Right forelimb (tissue), 1 donor: ENCODE measurements at regions not wholly inside any gene's neighbourhood (a gene's known extent, or its start where the extent isn't known, plus 50 kb on each side); places are given as distances from the start of the nearest gene placed in this dataset.
A peak's percentile ranks its signal among the peaks of the same experiment; 100 is the strongest.
"Not testable (repeated sequence)": the region's sequence is repeated elsewhere in the genome, so short reads cannot be mapped to it uniquely, and the experiment has no call there.

Source experiments
- DNase-seq: peaks from one replicate; pipeline ENCODE4 v3.0.0-alpha.2; 2018

DNA sequence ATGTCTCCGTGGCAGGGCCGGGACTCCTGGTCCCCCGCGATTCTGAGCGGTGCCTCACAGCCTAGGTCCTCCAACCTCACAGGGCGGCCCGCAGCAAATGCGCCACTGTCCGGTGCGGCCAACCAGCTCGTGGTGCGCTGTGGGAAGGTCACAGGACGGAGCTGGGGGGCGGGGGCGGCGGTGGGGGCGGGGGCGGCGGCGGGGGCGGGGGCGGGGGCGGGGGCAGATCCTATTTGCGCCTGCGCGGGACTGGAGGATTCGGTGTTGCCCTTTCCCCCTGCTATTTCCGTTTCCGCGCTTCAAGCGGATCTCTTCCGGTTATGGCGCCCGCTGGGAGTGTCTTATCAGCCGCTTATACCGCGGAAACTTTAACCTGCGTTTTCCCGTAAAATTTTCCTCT, 106.7 kb upstream of the SNRPN start:
- DNase-seq, result peak; percentile 74

DNA sequence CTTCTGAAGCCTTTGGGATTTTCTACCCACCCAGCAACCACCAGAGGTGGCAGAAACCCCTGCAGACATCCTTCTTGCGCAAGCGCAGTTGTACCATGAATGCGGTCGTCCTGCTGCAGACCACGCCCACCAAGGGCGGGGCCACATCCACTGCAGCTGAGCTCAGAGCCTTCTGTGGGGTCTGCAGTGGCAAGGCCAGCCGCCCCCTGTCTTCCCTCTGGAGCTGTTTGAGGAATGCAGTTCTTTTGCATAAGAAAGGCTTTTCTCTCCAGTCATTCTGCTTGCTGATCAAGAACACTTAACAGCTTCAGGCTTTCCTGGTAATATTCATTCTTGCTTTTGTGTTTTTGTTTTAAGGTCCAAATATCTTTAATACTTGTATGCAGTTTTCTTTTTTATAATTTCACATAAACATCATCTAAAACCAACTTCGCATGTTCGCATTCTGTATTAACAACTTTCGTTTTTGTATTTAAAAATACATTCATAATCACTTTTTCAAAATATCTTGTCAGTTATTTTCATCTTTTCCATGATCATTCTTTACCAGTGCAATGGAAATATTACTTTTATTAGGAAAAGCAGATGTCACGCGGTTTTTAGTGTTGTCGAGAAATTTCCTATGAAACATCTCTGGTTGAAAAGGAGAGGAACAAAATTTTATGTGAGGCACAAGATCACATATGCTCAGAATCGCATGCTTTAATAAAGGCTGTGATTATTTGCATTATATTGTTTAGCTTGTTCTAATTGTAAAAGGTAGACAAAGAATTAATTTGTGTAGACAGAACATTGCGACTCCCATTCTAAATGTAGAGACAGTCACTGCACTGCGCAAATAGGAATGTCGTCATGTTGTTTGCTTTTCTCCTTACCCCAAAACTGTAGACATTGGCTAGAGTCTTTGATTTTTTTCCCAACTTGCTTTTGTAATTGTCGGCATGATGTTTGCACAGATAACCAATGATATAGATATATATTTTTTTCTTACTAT, 98.1 kb upstream of the SNRPN start:
- peak; percentile 58 for DNase-seq

DNA sequence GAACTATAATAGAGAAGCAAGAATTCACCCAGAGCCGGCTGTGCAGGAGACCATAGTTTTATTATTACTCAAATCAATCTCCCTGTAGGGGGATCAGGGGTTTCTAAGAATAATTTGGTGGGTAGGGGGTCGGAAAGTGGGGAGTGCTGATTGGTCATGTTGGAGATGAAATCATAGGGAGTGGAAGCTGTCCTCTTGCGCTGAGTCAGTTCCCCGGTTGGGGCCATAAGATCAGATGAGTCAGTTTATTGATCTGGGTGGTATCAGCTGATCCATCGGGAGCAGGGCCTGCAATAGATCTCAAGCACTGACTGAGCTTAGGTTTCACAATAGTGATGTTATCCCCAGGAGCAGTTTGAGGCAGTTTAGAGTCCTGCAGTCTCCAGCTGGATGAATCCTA, 97.0 kb upstream of the SNRPN start:
- no peak for DNase-seq

DNA sequence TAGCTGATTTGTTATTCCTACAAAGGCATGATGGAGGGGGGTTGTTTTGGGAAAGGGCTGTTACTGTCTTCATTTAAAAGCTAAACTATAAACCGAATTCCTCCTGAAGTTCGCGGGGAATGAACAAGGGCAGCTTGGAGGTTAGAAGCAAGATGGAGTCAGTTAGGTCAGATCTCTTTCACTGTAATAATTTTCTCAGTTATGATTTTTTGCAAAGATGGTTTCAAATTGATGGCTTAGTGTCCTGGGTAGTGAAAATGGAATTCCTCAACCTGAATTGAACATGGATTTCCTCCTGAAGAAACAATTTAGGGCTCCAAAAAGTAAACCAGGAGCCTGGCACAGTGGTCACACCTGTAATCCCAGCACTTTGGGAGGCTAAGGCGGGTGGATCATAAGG, 96.6 kb upstream of the SNRPN start:
- DNase-seq, result not testable (repeated sequence)

DNA sequence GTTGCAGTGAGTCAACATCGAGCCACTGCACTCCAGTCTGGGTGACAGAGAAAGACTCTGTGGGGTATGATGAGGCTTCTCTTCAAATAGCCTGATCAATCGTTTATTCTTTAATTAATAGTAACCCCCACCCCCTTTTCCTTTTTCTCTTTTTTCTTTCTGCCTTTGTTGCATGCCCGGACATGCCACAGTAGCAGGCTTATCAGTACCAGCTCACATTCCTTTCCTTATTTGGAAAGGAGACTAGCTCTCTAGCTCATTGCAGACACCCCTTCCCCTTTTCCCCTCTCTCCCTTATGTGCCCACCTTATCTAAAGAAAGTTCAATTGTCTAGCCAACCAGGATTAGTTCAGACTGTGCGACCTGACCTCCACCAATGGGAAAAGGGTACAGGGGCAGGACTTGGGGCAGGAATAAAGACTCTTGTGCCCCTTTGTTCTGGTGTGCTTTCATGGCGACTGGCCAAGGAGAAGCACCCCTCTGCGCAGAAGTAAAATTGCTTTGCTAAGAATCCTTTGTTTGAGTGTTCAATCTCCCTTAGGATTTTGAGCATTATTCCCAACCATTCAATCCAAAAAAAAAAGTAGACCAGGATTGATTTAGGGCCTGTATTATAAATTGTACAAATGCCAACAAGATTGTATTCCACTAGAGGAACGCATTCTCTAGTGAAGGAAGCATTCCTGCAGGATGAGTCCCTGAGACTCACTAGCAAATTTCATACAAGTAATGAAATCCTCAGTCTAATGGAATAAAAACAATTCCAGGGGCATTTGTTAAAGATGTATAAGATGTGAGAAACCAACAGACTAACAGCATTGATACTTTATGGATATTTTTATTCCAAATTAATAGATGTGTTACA, 95.8 kb upstream of the SNRPN start:
- no peak for DNase-seq

DNA sequence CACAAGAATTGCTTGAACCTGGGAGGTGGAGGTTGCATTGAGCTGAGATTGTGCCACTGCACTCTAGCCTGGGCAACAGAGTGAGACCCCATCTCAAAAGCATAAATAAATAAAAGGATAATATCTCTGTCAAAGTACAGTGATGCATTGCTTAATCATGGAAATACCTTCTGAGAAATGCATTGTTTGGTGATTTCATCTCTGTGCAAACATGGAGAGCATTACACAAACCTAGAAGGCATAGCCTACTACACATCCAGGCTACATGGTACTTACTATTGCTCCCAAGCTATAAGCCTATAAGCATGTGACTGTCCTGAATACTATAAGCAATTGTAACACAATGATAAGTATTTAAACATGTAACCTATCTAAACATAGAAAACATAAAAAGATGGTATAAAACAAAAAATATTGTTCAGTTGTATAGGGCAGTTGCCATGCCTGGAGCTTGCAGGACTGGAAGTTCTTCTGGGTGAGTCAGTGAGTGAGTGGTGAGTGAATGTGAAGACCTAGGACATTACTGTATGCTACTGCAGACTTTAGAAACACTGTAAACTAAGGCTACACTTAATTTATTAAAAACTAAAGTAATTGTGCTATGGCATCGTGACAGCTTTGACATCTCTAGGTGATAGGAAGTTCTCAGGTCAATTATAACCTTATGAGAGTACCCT, 93.6 kb upstream of the SNRPN start:
- no peak for DNase-seq

DNA sequence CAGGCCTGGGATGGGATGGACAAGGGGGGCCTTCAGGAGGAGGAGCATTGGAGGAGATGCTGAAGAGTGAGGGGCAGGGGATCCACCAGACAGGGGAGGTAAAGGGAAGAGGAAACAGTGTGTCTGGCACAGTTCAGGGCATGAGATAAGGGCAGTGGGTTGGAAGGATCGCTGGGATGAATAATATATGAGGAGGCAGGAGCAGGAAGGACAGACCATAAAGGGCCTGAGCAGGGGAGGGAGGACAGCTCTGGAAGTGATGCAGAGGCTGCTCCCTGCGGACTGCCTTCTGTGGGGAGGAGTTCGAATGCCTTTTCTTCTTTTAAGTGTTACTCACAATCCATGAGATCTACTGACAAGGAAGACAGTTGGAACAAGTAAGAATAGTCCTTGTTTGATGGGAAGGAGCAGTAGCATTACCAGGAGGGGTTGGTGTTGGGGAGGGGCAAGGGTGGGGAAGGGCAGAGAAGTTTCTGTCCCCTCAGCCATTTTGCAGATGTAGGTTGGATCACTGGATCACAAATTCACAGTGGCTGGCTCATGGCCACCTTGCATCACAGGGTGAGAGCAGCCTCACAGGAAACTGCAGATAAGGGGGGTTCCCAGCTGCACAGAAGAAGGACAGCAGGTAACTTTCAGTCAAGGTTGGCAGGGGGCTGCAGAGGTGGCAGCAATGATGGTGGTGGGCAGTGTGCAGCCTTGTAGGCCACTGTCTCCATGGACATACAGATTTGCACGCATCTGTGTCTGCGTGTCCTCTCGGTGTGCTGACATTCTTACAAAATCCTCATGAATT, 91.9 kb upstream of the SNRPN start:
- DNase-seq, result no peak

DNA sequence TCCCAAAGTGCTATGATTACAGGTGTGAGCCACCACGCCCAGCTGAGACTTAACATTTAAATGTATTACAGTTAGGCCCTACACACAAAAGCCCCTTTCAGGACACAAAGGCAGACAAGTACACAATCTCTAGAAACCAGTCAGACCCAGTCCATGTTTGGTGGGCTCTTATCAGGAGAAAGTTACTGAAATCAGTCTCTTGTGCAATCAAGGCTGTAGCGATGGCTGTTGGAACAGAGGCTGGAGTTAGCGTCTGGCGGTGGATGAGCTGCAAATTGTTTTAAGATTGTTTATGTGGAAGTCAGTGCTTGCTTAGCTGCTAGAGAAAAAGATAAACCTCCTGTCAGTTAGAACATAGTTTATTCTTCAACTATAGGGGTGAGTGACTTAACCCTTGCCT, 89.5 kb upstream of the SNRPN start:
- no peak for DNase-seq

DNA sequence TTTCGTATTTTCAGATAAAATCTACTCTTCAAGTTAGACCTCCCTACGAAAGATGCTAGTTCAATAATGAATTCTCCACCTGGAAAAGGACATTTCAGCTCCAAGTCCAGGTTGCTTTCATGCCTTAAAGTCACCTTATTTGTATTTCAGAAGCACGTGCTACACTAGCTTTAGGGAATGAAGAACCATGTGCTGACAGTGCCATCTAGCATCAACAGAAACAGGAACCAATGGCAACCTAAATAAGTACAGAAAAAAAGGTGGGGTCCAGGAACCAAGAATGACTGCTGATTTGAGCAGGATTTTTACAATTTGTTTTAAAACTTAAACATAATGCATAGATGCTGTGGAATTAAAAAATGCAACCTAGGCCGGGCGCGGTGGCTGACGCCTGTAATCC, 77.6 kb upstream of the SNRPN start:
- no peak for DNase-seq

DNA sequence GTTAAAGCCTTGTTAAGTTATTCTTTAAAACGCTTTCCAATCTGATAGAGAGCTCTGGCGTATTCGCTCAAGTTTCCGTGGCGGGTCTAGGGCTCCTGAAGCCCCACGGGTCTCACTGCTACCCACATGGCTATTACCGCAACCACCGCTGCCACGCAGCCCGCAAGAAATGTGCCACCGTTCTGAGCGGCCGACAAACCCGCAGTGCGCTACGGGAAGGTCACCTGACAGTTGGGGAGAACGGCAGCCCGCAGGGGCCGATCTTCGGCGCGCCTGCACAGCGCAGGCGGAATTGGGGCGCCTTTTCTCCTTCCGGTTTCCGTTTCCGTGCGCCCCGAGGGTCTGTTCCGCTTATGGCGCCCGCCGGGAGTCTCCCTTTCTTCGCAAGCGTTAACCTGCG, 76.6 kb upstream of the SNRPN start:
- peak; percentile 77 for DNase-seq

DNA sequence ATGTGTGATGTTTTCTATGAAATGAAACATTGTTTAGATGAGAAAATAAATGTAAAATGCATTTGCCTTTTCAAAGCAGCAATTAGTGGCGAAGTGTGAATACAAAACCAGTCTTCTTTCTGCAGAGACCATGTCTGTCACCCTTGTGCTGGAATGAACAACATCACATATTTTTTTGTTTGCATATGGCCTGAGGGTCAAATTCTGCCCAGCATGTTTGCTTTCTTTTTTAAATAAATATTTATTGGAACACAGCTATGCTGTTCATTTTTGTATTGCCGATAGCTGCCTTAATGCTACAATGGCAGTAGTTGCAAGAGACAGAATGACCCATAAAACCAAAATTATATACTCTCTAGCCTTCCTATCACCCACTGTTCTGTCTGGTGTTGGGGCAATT, 75.3 kb upstream of the SNRPN start:
- no peak for DNase-seq

DNA sequence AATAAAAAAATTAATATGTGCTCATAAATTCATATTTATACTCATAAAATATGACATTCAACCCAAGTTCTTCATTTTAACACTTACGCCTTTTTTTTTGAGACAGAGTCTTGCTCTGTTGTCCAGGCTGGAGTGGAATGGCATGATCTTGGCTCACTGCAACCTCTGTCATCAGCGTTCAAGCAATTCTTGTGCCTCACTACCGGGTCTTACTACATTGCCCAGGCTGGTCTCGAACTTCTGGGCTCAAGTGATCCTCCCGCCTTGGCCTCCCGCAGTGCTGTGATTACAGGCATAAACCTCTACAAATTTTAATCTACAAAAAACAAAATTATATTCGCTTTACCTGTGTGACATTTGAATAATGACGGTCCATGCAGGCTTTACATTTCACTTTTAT, 74.1 kb upstream of the SNRPN start:
- DNase-seq, result no peak

DNA sequence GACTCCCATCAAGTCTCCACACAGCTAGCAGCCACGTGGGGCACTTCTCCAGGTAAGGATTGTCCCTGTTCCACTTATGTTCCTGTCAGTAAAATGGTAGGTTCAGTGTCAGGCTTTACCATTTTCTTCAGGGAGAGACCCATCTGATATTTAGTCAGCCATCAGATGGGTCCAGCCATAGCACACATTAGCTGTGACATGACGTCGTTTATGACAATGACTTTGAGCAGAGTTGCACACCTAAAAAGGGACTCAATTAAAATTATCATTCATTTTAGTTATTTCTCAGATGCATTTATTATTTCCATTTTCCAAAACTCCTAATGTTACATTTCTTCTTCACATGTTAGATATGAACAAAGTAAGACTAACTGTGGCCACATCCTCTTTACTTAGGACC, 68.2 kb upstream of the SNRPN start:
- no peak for DNase-seq

DNA sequence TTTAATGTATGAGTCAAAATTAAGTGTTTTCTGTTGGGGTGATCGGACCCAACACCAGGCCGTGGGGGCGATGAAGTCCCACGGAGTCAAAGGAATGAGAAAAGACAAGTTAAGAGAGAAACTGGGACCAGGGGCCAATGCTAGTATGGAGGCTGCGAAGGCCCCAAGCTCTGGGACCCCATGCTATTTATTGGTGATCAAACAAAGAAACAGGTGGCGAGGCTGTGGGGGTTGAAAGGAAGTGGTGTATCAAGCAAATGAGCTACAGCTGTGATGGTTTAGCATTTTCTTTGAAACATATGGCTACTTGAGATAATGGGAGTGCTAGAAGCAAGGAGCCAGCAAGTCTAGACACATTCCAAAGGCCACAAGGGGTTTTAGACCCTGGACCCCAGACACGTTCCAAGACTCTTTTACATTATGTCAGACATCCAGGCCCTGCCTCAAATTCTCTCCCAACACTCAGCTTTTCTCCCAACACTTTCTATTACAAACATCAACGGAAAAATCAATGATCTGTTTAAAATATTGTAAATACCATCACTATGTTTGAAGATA, 56.0 kb upstream of the SNRPN start:
- no peak for DNase-seq

DNA sequence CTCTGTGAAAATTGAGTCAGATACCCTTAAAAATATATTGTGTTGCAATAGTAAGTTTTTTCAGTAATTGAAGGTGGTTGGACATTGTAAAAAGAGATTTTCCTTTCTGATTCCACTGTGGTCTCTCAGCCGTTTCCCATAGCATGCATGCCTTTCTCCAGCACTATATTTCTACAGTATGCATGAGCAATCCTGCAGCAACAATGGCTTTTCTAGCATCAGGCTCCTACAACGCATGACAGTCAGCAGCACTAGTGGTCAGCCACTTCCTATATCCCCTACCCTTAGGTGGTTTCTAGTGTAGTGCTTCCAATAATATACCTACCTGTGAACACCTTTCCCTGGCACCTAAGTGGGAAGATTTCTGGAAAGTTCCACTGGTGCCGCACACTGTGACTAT, 55.4 kb upstream of the SNRPN start:
- DNase-seq, result no peak

DNA sequence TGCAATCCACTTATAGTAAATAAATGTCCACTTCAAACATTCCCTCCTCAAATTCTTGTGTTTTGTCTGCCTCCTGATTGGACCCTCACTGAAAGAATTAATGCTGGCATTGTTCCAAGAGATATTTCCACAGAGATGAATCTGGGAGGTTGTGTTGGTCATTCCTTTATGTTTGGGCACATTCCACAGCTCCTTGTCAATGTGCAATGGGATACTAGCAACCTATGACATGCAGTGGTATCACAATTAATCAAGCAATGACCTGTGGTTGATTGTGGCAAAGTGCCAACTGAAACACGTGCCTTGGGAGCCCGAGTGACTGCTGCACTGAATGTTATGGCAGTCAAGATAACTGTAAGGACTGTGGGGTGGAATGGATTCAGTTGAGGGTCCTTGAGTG, 55.0 kb upstream of the SNRPN start:
- no peak for DNase-seq

DNA sequence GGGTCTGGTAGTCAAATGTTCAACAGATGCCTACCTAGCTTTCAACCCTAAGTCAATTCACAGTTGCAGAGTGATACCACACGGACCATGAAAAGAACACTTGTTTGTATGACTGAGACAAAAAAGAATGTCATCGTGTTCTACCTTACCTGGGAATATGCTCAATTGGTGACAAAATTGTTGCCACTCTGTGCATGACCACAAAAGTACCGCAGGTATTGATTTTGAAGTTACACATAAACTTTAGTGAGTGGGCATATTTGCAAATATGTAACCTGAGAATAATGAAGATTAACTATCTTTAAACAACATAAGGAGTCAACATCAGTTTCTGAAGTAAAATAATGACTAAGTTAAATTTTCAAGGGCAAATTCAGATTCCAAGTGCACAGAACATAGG, 53.4 kb upstream of the SNRPN start:
- DNase-seq, result no peak
